GM19239 (cell line): ENCODE measurements at regions not wholly inside any gene's neighbourhood (a gene's known extent, or its start where the extent isn't known, plus 50 kb on each side); places are given as distances from the start of the nearest gene placed in this dataset.

ENCODE experiments used
- DNase-seq: peaks from one replicate; pipeline ENCODE4 v3.0.0; 2011; ENCODE audit warnings: low spot score; ENCODE audit not compliant: insufficient read length
- FAIRE-seq: peaks from 2 replicates; lab custom pipeline; 2011; peaks lifted over from hg19 to GRCh38; lab: Jason Lieb, UNC

GRCh38 chr3:13213911-13214846 lies 140.9 kb upstream of the IQSEC1 start:
- FAIRE-seq (no peak), DNase-seq (no peak)

- FAIRE-seq (no peak), DNase-seq (no peak)
Measured at GRCh38 chr3:13213490-13213889, 140.3 kb upstream of the IQSEC1 start.

- no peak for DNase-seq
- FAIRE-seq, result no peak
Measured at GRCh38 chr3:13211605-13212210, 138.5 kb upstream of the IQSEC1 start.

- FAIRE-seq, result no peak
Measured at GRCh38 chr3:13210221-13210975, 137.2 kb upstream of the IQSEC1 start.

GRCh38 chr3:13209634-13209997 lies 136.4 kb upstream of the IQSEC1 start:
- no peak for DNase-seq
- no peak for FAIRE-seq

More at GRCh38 chr3:13210221-13210975, 137.2 kb upstream of the IQSEC1 start:
- no peak for DNase-seq

GRCh38 chr3:13208706-13209633 lies 135.7 kb upstream of the IQSEC1 start:
- no peak for FAIRE-seq
- DNase-seq, result no peak

GRCh38 chr3:13207975-13208705 lies 134.9 kb upstream of the IQSEC1 start:
- DNase-seq (no peak), FAIRE-seq (no peak)

GRCh38 chr3:13207578-13207922 lies 134.3 kb upstream of the IQSEC1 start:
- no peak for DNase-seq
- FAIRE-seq, result no peak

GRCh38 chr3:13206799-13207577 lies 133.8 kb upstream of the IQSEC1 start:
- DNase-seq (no peak), FAIRE-seq (no peak)

- DNase-seq (no peak), FAIRE-seq (no peak)
Measured at GRCh38 chr3:13205567-13206143, 132.4 kb upstream of the IQSEC1 start.

GRCh38 chr3:13204177-13204581 lies 130.9 kb upstream of the IQSEC1 start:
- no peak for DNase-seq
- no peak for FAIRE-seq

GRCh38 chr3:13203398-13204176 lies 130.4 kb upstream of the IQSEC1 start:
- DNase-seq, result no peak
- no peak for FAIRE-seq

GRCh38 chr3:13202744-13203397 lies 129.6 kb upstream of the IQSEC1 start:
- DNase-seq (no peak), FAIRE-seq (no peak)

- FAIRE-seq, result no peak
Measured at GRCh38 chr3:13201851-13202250, 128.6 kb upstream of the IQSEC1 start.

GRCh38 chr3:13200946-13201345 lies 127.7 kb upstream of the IQSEC1 start:
- DNase-seq (no peak), FAIRE-seq (no peak)

More at GRCh38 chr3:13201851-13202250, 128.6 kb upstream of the IQSEC1 start:
- DNase-seq, result no peak

GRCh38 chr3:13200465-13200864 lies 127.2 kb upstream of the IQSEC1 start:
- no peak for FAIRE-seq
- DNase-seq, result no peak

- no peak for DNase-seq
- no peak for FAIRE-seq
Measured at GRCh38 chr3:13199899-13200451, 126.7 kb upstream of the IQSEC1 start.
